Urothelium cell line (cell line): ENCODE measurements at regions not wholly inside any gene's neighbourhood (a gene's known extent, or its start where the extent isn't known, plus 50 kb on each side); places are given as distances from the start of the nearest gene placed in this dataset.

Experiments
- DNase-seq: peaks from one replicate; pipeline ENCODE4 v3.0.0; 2011; ENCODE audit warnings: low spot score, mixed read lengths
- FAIRE-seq: peaks from 2 replicates; lab custom pipeline; 2011; peaks lifted over from hg19 to GRCh38; lab: Jason Lieb, UNC

- DNase-seq (no peak), FAIRE-seq (no peak)
Observed at GRCh38 chr20:61046721-61047351, 205.2 kb upstream of the CDH4 start.

GRCh38 chr20:61047515-61047914 is 204.5 kb upstream of the CDH4 start:
- FAIRE-seq = no peak
- DNase-seq = no peak

DNA sequence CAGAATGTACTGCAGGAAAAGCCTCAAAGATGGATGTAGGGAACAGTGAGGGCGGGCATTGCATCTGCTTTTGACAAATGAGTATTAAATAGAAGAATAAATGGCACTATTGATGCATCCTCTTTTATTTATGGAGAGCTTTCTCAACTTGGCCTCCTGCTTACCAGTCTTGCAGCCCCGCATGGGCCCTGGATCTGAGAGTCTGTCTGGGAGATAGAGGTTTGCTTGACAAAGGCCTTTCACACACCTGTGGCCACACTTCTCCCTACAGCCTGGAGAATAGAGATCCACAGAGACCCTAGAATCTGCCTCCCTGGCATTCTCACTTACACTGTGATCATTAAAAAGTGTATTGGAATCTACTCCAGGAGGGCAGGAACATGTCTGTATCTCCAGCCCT is 203.8 kb upstream of the CDH4 start:
- DNase-seq = no peak
- no peak for FAIRE-seq

DNA sequence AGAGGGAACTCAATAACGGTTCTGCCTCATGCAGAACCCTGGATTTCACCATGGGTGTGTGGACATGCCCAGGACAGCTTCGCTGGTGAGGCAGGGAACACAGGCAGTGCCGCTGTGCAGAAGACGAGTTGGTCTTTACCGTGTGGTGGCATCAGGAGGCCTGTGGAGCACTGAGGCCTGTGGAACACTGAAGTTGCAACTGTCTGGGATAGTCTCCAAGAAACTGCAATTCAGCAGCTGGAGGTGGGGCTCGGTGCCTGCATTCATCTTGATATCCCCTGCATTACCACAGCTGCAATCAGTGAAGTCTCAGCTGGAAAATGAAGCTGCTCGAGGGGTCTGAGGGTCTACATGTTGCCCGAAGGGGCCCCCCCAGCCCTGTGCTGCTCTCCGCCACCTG is 202.4 kb upstream of the CDH4 start:
- no peak for DNase-seq
- FAIRE-seq = no peak

GRCh38 chr20:61050336-61050890 is 201.6 kb upstream of the CDH4 start:
- FAIRE-seq (no peak), DNase-seq (no peak)

GRCh38 chr20:61052195-61052750 is 199.8 kb upstream of the CDH4 start:
- no peak for FAIRE-seq
- no peak for DNase-seq

GRCh38 chr20:61052776-61053442 is 199.2 kb upstream of the CDH4 start:
- DNase-seq (no peak), FAIRE-seq (no peak)

DNA sequence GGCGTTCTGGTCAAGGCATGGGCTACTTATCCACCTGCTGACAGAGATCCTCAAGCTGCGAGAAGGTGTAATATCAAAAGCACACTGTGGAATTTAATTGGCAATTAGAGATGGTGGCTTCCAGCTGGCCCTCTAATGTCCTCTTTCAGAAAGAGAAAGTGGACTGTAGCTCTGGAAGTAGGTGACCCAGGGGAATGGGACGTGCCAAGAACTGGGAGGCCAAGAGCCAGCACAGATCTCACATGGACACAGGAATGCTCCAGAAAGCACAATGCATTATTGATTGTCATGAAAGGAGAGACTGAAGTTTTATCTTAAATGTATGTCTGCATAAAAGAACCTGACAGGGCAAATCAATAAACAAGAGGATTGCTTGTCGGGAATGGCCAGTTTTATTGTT is 198.6 kb upstream of the CDH4 start:
- DNase-seq (no peak), FAIRE-seq (no peak)

DNA sequence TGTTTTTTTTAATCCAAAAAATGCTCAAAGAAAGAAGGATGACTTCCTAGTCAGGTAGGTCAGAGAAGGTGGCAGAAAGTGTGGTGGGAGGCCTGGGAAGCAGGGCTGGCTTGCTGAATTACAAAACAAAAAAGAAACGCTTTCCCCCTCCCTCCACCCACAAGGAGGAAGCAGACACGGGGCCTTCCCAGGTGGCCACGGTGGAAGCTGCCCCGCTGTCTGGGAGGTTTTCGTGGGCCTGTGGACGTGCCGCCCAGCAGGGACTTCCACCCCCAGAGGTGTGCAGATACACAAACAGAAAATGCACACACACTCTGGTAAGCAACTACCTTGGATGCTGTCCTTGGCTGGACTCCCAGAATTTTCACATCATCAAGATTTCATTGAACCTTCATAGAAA is 198.2 kb upstream of the CDH4 start:
- no peak for FAIRE-seq

GRCh38 chr20:61054411-61054810 is 197.7 kb upstream of the CDH4 start:
- no peak for FAIRE-seq
- DNase-seq = no peak

More for the DNA sequence above, 198.2 kb upstream of the CDH4 start:
- no peak for DNase-seq

GRCh38 chr20:61055180-61056010 is 196.7 kb upstream of the CDH4 start:
- FAIRE-seq (no peak), DNase-seq (no peak)

- DNase-seq = no peak
- no peak for FAIRE-seq
Observed at GRCh38 chr20:61056116-61056515, 195.9 kb upstream of the CDH4 start.

DNA sequence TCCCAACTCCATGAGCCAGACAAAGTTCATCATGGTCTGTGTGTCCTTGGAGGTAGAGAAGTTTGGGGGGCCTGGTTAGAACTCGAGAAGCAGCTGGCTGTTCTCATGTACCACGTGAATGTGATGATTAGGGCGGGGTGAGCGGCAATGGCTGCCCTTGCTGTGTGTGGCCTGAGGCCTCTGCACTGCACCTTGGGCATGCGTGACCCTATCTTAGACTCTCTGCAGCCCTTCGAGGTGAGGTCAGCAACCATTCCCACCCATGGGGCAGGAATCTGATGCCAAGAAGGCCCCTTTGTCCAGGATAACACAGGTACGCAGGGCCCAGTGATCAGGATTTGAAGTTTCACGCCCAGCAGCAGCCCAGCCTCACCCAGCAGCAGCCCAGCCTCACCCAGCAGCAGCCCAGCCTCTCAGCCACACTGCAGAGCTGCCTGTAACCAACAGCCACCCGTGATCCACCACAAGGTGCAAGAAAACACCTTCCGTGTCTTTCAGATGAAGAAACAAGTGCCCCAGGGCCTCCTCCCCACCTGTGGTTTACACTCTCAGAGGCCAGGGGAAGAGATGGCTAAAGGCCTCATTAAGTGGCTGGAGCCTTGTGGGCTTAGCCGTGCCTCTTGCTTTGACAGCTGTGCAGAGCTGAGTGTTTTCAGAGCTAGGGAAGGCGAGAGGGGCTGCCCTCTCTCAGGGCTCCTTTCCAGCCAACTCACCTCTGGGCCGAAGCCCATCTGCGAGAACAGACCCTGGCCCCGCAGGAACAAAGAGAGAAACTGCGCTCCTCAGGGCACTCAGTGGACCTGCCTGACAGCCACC is 195.2 kb upstream of the CDH4 start:
- DNase-seq (no peak), FAIRE-seq (no peak)

- FAIRE-seq = no peak
- DNase-seq = no peak
Observed at GRCh38 chr20:61057443-61058121, 194.5 kb upstream of the CDH4 start.

DNA sequence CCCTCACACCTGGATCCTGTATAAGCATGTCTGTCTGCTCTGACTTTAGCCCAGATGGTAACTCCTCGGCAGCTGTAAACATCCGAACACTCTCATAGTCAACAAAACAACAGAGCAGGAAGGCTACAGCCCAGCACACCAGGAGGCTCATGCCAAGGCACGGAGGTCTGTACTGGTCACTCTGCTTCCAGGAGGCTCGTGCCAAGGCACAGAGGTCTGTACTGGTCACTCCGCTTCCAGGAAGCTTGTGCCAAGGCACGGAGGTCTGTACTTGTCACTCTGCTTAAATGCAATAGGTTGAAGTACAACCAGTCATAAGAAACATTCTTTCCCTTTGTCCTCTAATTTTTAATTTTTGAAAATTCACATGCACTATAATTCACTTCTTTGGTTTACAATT is 190.1 kb upstream of the CDH4 start:
- FAIRE-seq (no peak), DNase-seq (no peak)

DNA sequence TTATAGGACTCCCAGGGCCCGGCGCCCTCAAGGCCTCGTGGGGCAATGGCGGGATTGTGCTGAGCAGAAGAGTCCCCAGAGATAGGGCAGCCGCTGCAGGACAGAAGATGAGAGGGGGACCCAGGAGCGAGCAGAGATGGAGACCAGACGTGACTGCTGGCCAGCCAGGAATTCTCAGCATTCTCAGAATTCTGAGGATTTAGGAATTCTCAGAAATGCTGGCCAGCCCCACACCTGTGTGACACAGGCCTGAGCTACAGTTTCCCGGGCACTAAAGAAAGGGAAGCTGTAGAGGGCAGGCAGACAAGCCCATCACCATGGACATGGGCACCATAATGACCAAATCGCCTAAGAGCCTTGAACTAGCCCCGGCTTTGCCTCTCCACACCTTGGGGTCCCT is 186.2 kb upstream of the CDH4 start:
- FAIRE-seq (no peak), DNase-seq (no peak)

- FAIRE-seq (no peak), DNase-seq (no peak)
Observed at GRCh38 chr20:61066526-61066925, 185.5 kb upstream of the CDH4 start.

DNA sequence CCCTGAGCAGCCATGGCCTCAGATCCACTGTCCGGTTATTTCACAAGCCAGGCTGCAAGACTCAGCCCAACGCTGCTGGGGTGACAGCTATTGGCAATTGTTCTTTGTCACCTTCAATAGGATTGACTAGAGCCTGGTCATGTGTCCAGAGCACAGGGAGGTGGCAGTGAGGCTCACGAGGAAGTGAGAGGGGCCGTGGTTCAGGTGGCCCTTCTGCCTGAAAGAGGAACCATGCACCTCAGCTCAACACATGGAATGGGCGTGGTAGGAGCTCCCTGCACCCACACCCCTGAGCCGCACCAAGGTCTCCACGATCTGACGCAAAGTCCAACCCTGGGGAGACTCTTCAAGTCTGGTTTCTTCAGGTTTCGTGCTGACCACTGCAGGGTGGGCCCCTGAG is 184.8 kb upstream of the CDH4 start:
- no peak for FAIRE-seq
- no peak for DNase-seq

- DNase-seq (no peak), FAIRE-seq (no peak)
Observed at GRCh38 chr20:61072398-61072797, 179.7 kb upstream of the CDH4 start.

DNA sequence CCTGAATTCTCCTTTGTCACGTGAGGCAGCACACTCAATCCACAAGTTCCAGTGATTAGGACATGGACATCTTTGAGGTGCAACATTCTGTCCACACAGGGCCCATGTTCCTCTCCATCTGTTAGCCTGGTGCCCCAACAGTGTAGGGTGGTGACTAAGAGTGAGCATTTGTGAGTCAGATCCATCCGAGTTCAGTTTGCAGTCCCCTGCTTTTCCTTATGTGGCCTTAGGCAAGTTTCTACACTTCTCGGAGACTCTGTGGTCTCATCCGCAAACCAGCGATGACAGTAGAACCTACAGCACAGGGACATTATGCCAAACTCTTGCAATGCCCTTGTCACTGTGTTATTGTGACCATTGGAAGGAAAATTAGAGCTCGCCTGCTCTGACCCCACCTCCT is 178.7 kb upstream of the CDH4 start:
- DNase-seq (no peak), FAIRE-seq (no peak)
